IMR-90 (cell line): ENCODE measurements at regions not wholly inside any gene's neighbourhood (a gene's known extent, or its start where the extent isn't known, plus 50 kb on each side); places are given as distances from the start of the nearest gene placed in this dataset.

Experiments
- ATAC-seq: fragments of 200-7000 bp; cut with Tn5 transposase; 2 replicates; pipeline ENCODE4 v1.9.1; 2020; ENCODE audit warnings: low read depth, mild to moderate bottlenecking, moderate library complexity
- BruUV-seq: library from RNA; stranded (reverse); fragments of 400-500 nt; replicated peaks from 2 replicates; lab custom pipeline; 2021; lab: Mats Ljungman, UMichigan
- CTCF ChIA-PET: fragments of 300-600 bp; formaldehyde crosslinking; extraction: SDS; loops from one replicate; lab custom pipeline; 2021; ENCODE audit warnings: antibody characterized with exemption; lab: Yijun Ruan, JAX
- POLR2A ChIA-PET: fragments of 300-600 bp; sonication (Branson Sonifier 250); formaldehyde crosslinking; loops from one replicate; lab custom pipeline; 2022; ENCODE audit warnings: antibody characterized with exemption; ENCODE audit not compliant: unreplicated experiment; lab: Charles Lee
- DNase-seq: peaks from one replicate; pipeline ENCODE4 v3.0.0; 2013
- H2AFZ ChIP-seq: replicated peaks from 2 replicates; pipeline ENCODE3; 2013; ENCODE audit warnings: low read length, mild to moderate bottlenecking; ENCODE audit not compliant: poor library complexity
- H2AK5ac ChIP-seq: 2 replicates; pipeline ENCODE4 v1.6.1; 2013; ENCODE audit warnings: low read depth, low read length, inconsistent platforms
- H2AK9ac ChIP-seq: replicated peaks from 2 replicates; pipeline ENCODE3; 2013; ENCODE audit warnings: mild to moderate bottlenecking, low read depth, low read length, moderate library complexity; ENCODE audit not compliant: poor library complexity
- H2BK120ac ChIP-seq: 2 replicates; pipeline ENCODE4 v1.6.1; 2013; ENCODE audit warnings: low read depth, low read length, inconsistent platforms
- H2BK15ac ChIP-seq: 3 replicates; pipeline ENCODE4 v1.6.1; 2013; ENCODE audit warnings: low read depth, low read length, inconsistent platforms
- H2BK20ac ChIP-seq: 2 replicates; pipeline ENCODE4 v1.6.1; 2013; ENCODE audit warnings: low read depth, mild to moderate bottlenecking, inconsistent platforms, low read length, moderate library complexity
- H2BK5ac ChIP-seq: 2 replicates; pipeline ENCODE4 v1.6.1; 2013; ENCODE audit warnings: mild to moderate bottlenecking, low read depth, low read length, inconsistent platforms; ENCODE audit not compliant: poor library complexity, severe bottlenecking
- H3K14ac ChIP-seq: replicated peaks from 2 replicates; pipeline ENCODE4 v1.6.1; 2013; ENCODE audit warnings: low read depth, low read length, inconsistent platforms
- H3K18ac ChIP-seq: 2 replicates; pipeline ENCODE4 v1.6.1; 2013; ENCODE audit warnings: low read depth, low read length, control low read depth
- H3K23ac ChIP-seq: 2 replicates; pipeline ENCODE4 v1.6.1; 2013; ENCODE audit warnings: low read depth, low read length, inconsistent platforms
- H3K27ac ChIP-seq: 2 replicates; pipeline ENCODE4 v1.5.1; 2013; ENCODE audit warnings: mild to moderate bottlenecking, control low read depth, low read length; ENCODE audit not compliant: insufficient read depth
- H3K27me3 ChIP-seq: 2 replicates; pipeline ENCODE4 v1.6.1; 2013; ENCODE audit warnings: low read length; ENCODE audit not compliant: control insufficient read depth, insufficient read depth
- H3K36me3 ChIP-seq: 2 replicates; pipeline ENCODE4 v1.6.1; 2013; ENCODE audit warnings: low read length, mixed read lengths; ENCODE audit not compliant: control insufficient read depth, insufficient read depth
- H3K4ac ChIP-seq: 2 replicates; pipeline ENCODE4 v1.6.1; 2013; ENCODE audit warnings: low read depth, low read length, inconsistent platforms
- H3K4me1 ChIP-seq: 2 replicates; pipeline ENCODE4 v1.6.1; 2013; ENCODE audit warnings: low read length, mixed read lengths; ENCODE audit not compliant: control insufficient read depth, insufficient read depth
- H3K4me2 ChIP-seq: 2 replicates; pipeline ENCODE4 v1.6.1; 2013; ENCODE audit warnings: low read depth, mild to moderate bottlenecking, control low read depth, low read length, moderate library complexity
- H3K4me3 ChIP-seq: 2 replicates; pipeline ENCODE4 v1.5.1; 2013; ENCODE audit warnings: low read depth, mild to moderate bottlenecking, control low read depth, low read length, moderate library complexity; ENCODE audit not compliant: insufficient read depth
- H3K56ac ChIP-seq: 2 replicates; pipeline ENCODE4 v1.6.1; 2013; ENCODE audit warnings: low read length, inconsistent platforms; ENCODE audit not compliant: insufficient read depth; ENCODE audit errors: extremely low read depth
- H3K79me1 ChIP-seq, 2 experiments: 2 replicates each; pipeline ENCODE4 v1.6.1; 2013; ENCODE audit warnings: low read length in 2 of 2, inconsistent platforms in 1 of 2, low read depth in 1 of 2
- H3K9ac ChIP-seq: 2 replicates; pipeline ENCODE4 v1.6.1; 2013; ENCODE audit warnings: low read depth, low read length, control low read depth
- H3K9me1 ChIP-seq: 2 replicates; pipeline ENCODE4 v1.6.1; 2013; ENCODE audit warnings: low read length, inconsistent platforms; ENCODE audit not compliant: insufficient read depth
- H3K9me3 ChIP-seq: 2 replicates; pipeline ENCODE4 v1.6.1; 2013; ENCODE audit warnings: low read length; ENCODE audit not compliant: control insufficient read depth, insufficient read depth
- H4K20me1 ChIP-seq: 2 replicates; pipeline ENCODE4 v1.6.1; 2013; ENCODE audit warnings: low read length, inconsistent platforms; ENCODE audit not compliant: insufficient read depth
- H4K5ac ChIP-seq: 2 replicates; pipeline ENCODE4 v1.6.1; 2013; ENCODE audit warnings: mild to moderate bottlenecking, low read depth, low read length, control low read depth
- H4K8ac ChIP-seq, 2 experiments: 2 replicates each; pipeline ENCODE4 v1.6.1; 2013; ENCODE audit warnings: low read depth in 2 of 2, low read length in 2 of 2, control low read depth in 1 of 2, inconsistent platforms in 1 of 2
- H4K91ac ChIP-seq: 2 replicates; pipeline ENCODE4 v1.6.1; 2013; ENCODE audit warnings: low read depth, low read length, inconsistent platforms; ENCODE audit not compliant: insufficient read depth
- CEBPB ChIP-seq: IDR thresholded peaks from 2 replicates; pipeline ENCODE4 v1.6.1; 2012; ENCODE audit warnings: low read depth, low read length, improper control_type of control experiment
- USF2 ChIP-seq: fragments of 150-350 bp; IDR thresholded peaks from 2 replicates; pipeline ENCODE4 v1.6.1; 2017; ENCODE audit warnings: mild to moderate bottlenecking, antibody characterized with exemption, low read length, low read depth
- dilution Hi-C: fragments of 300-500 bp; cut with HindIII; formaldehyde crosslinking; loops from one replicate; pipeline ENCODE4 v1.14.3; 2018; ENCODE audit warnings: low sequenced_read_pairs; ENCODE audit not compliant: unreplicated experiment
- in situ Hi-C: fragments of 300-500 bp; cut with MboI; formaldehyde crosslinking; loops from 3 replicates; pipeline ENCODE4 v1.14.3; 2019; ENCODE audit warnings: low sequenced_read_pairs, inconsistent platforms, mixed read lengths
- intact Hi-C: fragments of 100-400 bp; cut with micrococcal nuclease; formaldehyde crosslinking; loops from 2 replicates; pipeline ENCODE4 v1.10.0; 2022

DNA sequence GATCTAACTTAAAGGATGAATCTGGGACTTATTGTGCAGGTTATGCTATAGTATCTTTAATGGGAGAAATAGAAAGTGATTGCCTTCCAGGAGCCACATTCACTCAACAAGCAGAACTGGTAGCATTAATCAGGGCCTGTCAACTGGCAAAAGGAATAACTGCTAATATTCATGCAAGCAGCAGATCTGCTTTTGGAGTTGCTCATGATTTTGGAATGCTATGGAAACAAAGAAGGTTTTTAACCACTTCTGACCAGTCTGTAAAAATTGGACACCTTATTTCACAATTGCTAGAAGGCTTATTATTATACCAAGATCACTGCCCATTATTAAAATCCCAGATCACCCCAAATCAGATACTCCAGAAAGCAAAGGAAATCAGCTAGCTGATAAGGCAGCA is 200.4 kb downstream of the MREG start:
- Histone ChIP-seq H3K36me3 (no peaks in the 10 kb centered on the region), H3K18ac (no peak overlapping the region), H2BK15ac (no peak overlapping the region), H4K20me1 (no peaks in the 10 kb centered on the region), H3K9me1 (no peaks in the 10 kb centered on the region), H4K5ac (peak overlapping the region; percentile 63; the same call in 1 of the 2 replicates), H2AK5ac (no peak overlapping the region), H3K23ac (no peak overlapping the region), H3K9ac (no peak overlapping the region), H2BK5ac (no peak overlapping the region), H2AFZ (no peak overlapping the region), H3K4me3 (no peak overlapping the region), H2BK20ac (no peak overlapping the region), H2AK9ac (no peak overlapping the region), H2BK120ac (no peak overlapping the region), H3K14ac (no peak overlapping the region), H3K4ac (no peak overlapping the region), H3K27ac (no peak overlapping the region), H3K27me3 (no peaks in the 10 kb centered on the region; the same call in 1 of the 2 replicates), H3K9me3 (no peaks in the 10 kb centered on the region), H3K4me1 (peaks cover 4% of the 10 kb centered on the region; the same call in 1 of the 2 replicates), H4K8ac (no peak overlapping the region), H3K79me1 (no peaks in the 10 kb centered on the region), H3K56ac (no peak overlapping the region), H4K91ac (no peak overlapping the region), H3K4me2 (0 out of 2 replicates have a peak overlapping the region, but pooled peaks have one; percentile 7)
- POLR2A ChIA-PET: no interaction called here
- TF ChIP-seq CEBPB (peak; percentile 66; the same call in 1 of the 2 replicates), USF2 (no peak)
- ATAC-seq (peak; percentile 29; the same call in 1 of the 2 replicates), DNase-seq (peak; percentile 72)
- dilution Hi-C loops: no loop called here
- CTCF ChIA-PET: no interaction called here
- intact Hi-C loops: no loop called here
- BruUV-seq: no TSS peak
- in situ Hi-C loops: no loop called here
